NB4 (cell line): ENCODE measurements at regions not wholly inside any gene's neighbourhood (a gene's known extent, or its start where the extent isn't known, plus 50 kb on each side); places are given as distances from the start of the nearest gene placed in this dataset.

Experiments
- CTCF ChIP-seq: IDR thresholded peaks from one replicate; pipeline ENCODE4 v1.5.1; 2012; ENCODE audit warnings: low read depth, low read length
- POLR2A ChIP-seq: IDR thresholded peaks from 2 replicates; pipeline ENCODE4 v1.6.1; 2011; ENCODE audit warnings: mild to moderate bottlenecking; ENCODE audit not compliant: insufficient read length; ENCODE audit errors: extremely low read depth

DNA sequence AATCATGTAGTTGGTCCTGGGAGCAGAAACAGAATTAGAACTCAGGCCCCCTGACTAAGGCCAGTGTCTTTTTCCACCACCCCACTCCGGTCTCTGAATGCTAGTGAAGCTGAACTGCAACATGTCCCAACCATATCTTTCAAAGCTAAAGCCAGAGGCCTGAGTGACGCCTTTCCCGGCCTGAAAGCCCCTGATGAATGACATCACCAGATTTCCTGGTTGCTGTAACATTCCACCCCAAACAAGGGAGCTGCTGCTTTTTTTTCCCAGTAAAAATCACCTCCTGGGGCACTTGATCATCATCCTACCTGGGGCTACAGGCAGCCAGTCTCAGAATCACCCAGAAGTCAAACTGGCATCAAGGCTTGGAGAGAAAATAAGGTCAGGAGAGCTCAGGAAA is 162.7 kb downstream of the ARL4C start:
- TF ChIP-seq CTCF (no peak), POLR2A (no peak)
